Erythroblast (primary cell): ENCODE measurements at regions not wholly inside any gene's neighbourhood (a gene's known extent, or its start where the extent isn't known, plus 50 kb on each side); places are given as distances from the start of the nearest gene placed in this dataset.

Experiments
- GATA1 ChIP-seq: IDR thresholded peaks from 2 replicates; pipeline ENCODE4 v1.6.1; 2011; ENCODE audit warnings: low read depth, mild to moderate bottlenecking, control low read depth, low read length, moderate library complexity
- POLR2A ChIP-seq: IDR thresholded peaks from 2 replicates; pipeline ENCODE4 v1.6.1; 2011; ENCODE audit warnings: mild to moderate bottlenecking, low read length

DNA sequence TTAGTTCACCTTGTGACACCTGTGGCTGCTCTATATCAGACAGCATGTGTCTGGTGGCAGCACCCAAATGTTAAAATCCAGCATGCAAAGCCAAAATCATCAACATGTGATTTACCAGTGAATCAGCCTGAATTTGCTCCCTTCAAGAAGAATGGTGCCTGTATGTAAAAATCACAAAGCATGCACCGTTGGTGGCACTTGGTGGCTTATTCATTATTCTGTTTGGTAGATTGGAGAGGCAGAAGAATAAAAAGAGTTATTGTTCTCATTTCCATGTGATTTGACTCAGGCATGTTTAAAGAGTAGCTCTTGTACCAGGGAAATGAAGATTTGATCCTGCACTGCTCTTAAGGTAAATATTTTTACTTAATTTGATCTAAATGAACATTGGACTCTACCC, 143.9 kb upstream of the MPPED2 start:
- TF ChIP-seq POLR2A, result no peak
- TF ChIP-seq GATA1, result no peak
